ENCODE measurements at regions not wholly inside any gene's neighbourhood (a gene's known extent, or its start where the extent isn't known, plus 50 kb on each side); places are given as distances from the start of the nearest gene placed in this dataset.

DNA sequence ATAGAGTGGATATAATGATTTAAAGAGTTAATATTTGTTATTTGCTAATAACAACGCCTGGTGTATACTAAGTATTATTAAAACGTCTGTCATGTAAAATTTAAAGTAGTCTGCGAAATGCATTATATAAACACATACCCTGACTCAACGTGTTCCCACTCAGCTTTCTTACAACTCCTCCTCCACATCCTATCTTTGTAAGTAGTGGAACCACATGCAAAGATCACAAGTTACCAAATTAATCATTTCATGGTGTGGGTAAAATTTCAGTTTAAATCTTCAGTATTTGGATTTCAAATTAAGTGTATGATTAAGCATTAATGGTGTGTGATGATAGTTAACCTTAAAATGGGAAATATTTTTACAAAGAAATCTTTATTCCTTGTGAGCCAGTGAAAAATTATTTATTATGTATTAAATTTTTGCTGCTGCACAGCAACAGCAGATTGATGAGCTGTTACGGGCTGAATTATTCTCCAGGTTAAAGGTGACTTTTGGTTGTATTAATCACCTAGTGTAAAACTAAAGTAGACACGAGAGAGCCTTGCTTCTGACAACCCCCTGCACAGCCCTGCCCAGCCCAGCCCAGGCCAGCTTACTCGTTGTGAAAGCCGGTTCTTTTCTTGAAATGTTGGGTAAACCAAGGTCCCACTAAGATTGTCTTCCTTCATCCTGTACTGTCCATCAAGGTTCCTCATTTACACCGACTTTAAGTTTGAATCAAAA, 373.5 kb downstream of the DTWD2 start:
- Histone ChIP-seq H3K27me3 (ENCODE audit: insufficient read depth, low read depth) (peaks cover 4% of the 10 kb centered on the region; the same call in 1 of the 2 replicates), H3K79me2 (ENCODE audit: low read depth) (no peaks in the 10 kb centered on the region), H4K20me1 (ENCODE audit: insufficient read depth) (no peaks in the 10 kb centered on the region), H3K9me2 (ENCODE audit: insufficient read depth) (no peaks in the 10 kb centered on the region), H3K4me2 (no peak overlapping the region), H3F3A (ENCODE audit: insufficient read depth, low read depth) (no peaks in the 10 kb centered on the region), H3K36me3 (ENCODE audit: low read depth) (no peaks in the 10 kb centered on the region), H3K9me3 (ENCODE audit: insufficient read depth, low read depth) (no peaks in the 10 kb centered on the region), H3K4me3 (no peak overlapping the region), H3K27ac (no peak overlapping the region), H3K4me1 (replicated peaks; ENCODE audit: insufficient read depth) (no peaks in the 10 kb centered on the region), H2AFZ (no peak overlapping the region)
- no peak for DNase-seq
- intact Hi-C loops (cut with micrococcal nuclease; ENCODE audit: unreplicated experiment), result no loop called here
- ChIA-PET CTCF (no interaction called here), POLR2A (ENCODE audit: unreplicated experiment) (no interaction called here)
- no TSS peak for BruUV-seq (replicated peaks)
- TF ChIP-seq CTCF (conservative IDR thresholded peaks at IDR 0.05) (no peak), EZH2 (IDR thresholded peaks at IDR 0.05; ENCODE audit: low read depth) (no peak)

GRCh38 chr5:118611332-118611945, 376.9 kb downstream of the DTWD2 start:
- no peak for TF ChIP-seq EZH2 (IDR thresholded peaks at IDR 0.05; ENCODE audit: low read depth)
- TF ChIP-seq CTCF (conservative IDR thresholded peaks at IDR 0.05), result peak; percentile 62
- Histone ChIP-seq H3K36me3 (ENCODE audit: low read depth) (no peaks in the 10 kb centered on the region), H4K20me1 (ENCODE audit: insufficient read depth) (no peaks in the 10 kb centered on the region), H3K4me3 (no peak overlapping the region), H3K27ac (no peak overlapping the region), H3K9me3 (ENCODE audit: insufficient read depth, low read depth) (no peaks in the 10 kb centered on the region), H3K27me3 (ENCODE audit: insufficient read depth, low read depth) (peaks cover 4% of the 10 kb centered on the region), H3F3A (ENCODE audit: insufficient read depth, low read depth) (no peaks in the 10 kb centered on the region), H2AFZ (no peak overlapping the region), H3K79me2 (ENCODE audit: low read depth) (no peaks in the 10 kb centered on the region), H3K4me1 (replicated peaks; ENCODE audit: insufficient read depth) (no peaks in the 10 kb centered on the region), H3K9me2 (ENCODE audit: insufficient read depth) (no peaks in the 10 kb centered on the region), H3K4me2 (no peak overlapping the region)
- DNase-seq, result no peak
- POLR2A ChIA-PET (ENCODE audit: unreplicated experiment), result no interaction called here
- CTCF ChIA-PET, result no interaction called here
- BruUV-seq (replicated peaks), result no TSS peak
- intact Hi-C loops (cut with micrococcal nuclease; ENCODE audit: unreplicated experiment), result no loop called here

- Histone ChIP-seq H3K4me1 (replicated peaks; ENCODE audit: insufficient read depth) (no peaks in the 10 kb centered on the region), H3K27ac (no peak overlapping the region), H3K27me3 (ENCODE audit: insufficient read depth, low read depth) (no peaks in the 10 kb centered on the region; the same call in 1 of the 2 replicates), H3K36me3 (ENCODE audit: low read depth) (no peaks in the 10 kb centered on the region), H2AFZ (no peak overlapping the region), H3K4me2 (no peak overlapping the region), H3K4me3 (no peak overlapping the region), H3K79me2 (ENCODE audit: low read depth) (no peaks in the 10 kb centered on the region), H4K20me1 (ENCODE audit: insufficient read depth) (no peaks in the 10 kb centered on the region), H3K9me3 (ENCODE audit: insufficient read depth, low read depth) (no peaks in the 10 kb centered on the region), H3K9me2 (ENCODE audit: insufficient read depth) (no peaks in the 10 kb centered on the region), H3F3A (ENCODE audit: insufficient read depth, low read depth) (no peaks in the 10 kb centered on the region)
- no TSS peak for BruUV-seq (replicated peaks)
- no peak for DNase-seq
- intact Hi-C loops (cut with micrococcal nuclease; ENCODE audit: unreplicated experiment), result no loop called here
- TF ChIP-seq CTCF (conservative IDR thresholded peaks at IDR 0.05), result no peak
- no peak for TF ChIP-seq EZH2 (IDR thresholded peaks at IDR 0.05; ENCODE audit: low read depth)
- CTCF ChIA-PET, result no interaction called here
- POLR2A ChIA-PET (ENCODE audit: unreplicated experiment), result no interaction called here
These were observed 381.4 kb downstream of the DTWD2 start for GRCh38 chr5:118606940-118607339.
